GM23338 (cell line): ENCODE measurements at regions not wholly inside any gene's neighbourhood (a gene's known extent, or its start where the extent isn't known, plus 50 kb on each side); places are given as distances from the start of the nearest gene placed in this dataset.

Experiments
- ATAC-seq: fragments of 200-7000 bp; cut with Tn5 transposase; 3 replicates; pipeline ENCODE4 v1.9.1; 2020
- DNase-seq: peaks from one replicate; pipeline ENCODE4 v3.0.0-alpha.2; 2015; ENCODE audit warnings: low spot score
- H2AFZ ChIP-seq: fragments of 200-600 bp; sonication (generic); 2 replicates; pipeline ENCODE4 v1.8.0; 2016; ENCODE audit warnings: antibody characterized with exemption, mild to moderate bottlenecking, moderate library complexity
- H3F3A ChIP-seq: fragments of 200-600 bp; sonication (generic); replicated peaks from 2 replicates; pipeline ENCODE4 v1.8.0; 2017; ENCODE audit warnings: antibody characterized with exemption, mixed run types, low read depth
- H3K27ac ChIP-seq: fragments of 200-600 bp; sonication (generic); 2 replicates; pipeline ENCODE4 v1.6.1; 2016; ENCODE audit warnings: low read depth
- H3K27me3 ChIP-seq: fragments of 200-600 bp; sonication (generic); 2 replicates; pipeline ENCODE4 v1.8.0; 2016; ENCODE audit warnings: mild to moderate bottlenecking, mixed run types, moderate library complexity; ENCODE audit not compliant: insufficient read depth
- H3K36me3 ChIP-seq: fragments of 200-600 bp; sonication (generic); 2 replicates; pipeline ENCODE4 v1.8.0; 2016; ENCODE audit warnings: mild to moderate bottlenecking; ENCODE audit not compliant: insufficient read depth
- H3K4me1 ChIP-seq: fragments of 200-600 bp; sonication (generic); 2 replicates; pipeline ENCODE4 v1.8.0; 2016; ENCODE audit warnings: mild to moderate bottlenecking, moderate library complexity; ENCODE audit not compliant: insufficient read depth
- H3K4me2 ChIP-seq: fragments of 200-600 bp; sonication (generic); 2 replicates; pipeline ENCODE4 v1.7.1; 2017; ENCODE audit warnings: mixed run types
- H3K4me3 ChIP-seq: fragments of 200-600 bp; sonication (generic); 2 replicates; pipeline ENCODE4 v1.6.1; 2016; ENCODE audit warnings: mixed run types
- H3K79me2 ChIP-seq: fragments of 200-600 bp; sonication (generic); replicated peaks from 2 replicates; pipeline ENCODE4 v1.8.0; 2017; ENCODE audit warnings: mild to moderate bottlenecking; ENCODE audit not compliant: insufficient read depth
- H3K9me2 ChIP-seq: fragments of 200-600 bp; sonication (generic); 2 replicates; pipeline ENCODE4 v1.8.0; 2017; ENCODE audit not compliant: insufficient read depth
- H4K20me1 ChIP-seq: fragments of 200-600 bp; sonication (generic); replicated peaks from 2 replicates; pipeline ENCODE4 v1.8.0; 2017; ENCODE audit warnings: mild to moderate bottlenecking; ENCODE audit not compliant: insufficient read depth
- H3K27ac Mint-ChIP-seq: 2 replicates; pipeline ENCODE4 v1.8.0; 2020; ENCODE audit warnings: inconsistent platforms, mild to moderate bottlenecking, moderate library complexity, mixed read lengths
- H3K27me3 Mint-ChIP-seq: 3 replicates; pipeline ENCODE4 v1.8.0; 2022; ENCODE audit warnings: low read depth, mild to moderate bottlenecking, moderate library complexity, mixed read lengths, inconsistent platforms; ENCODE audit not compliant: insufficient read depth, poor library complexity
- H3K36me3 Mint-ChIP-seq: 3 replicates; pipeline ENCODE4 v1.8.0; 2021; ENCODE audit warnings: low read depth, mild to moderate bottlenecking, inconsistent platforms, moderate library complexity, mixed read lengths
- H3K4me1 Mint-ChIP-seq: 3 replicates; pipeline ENCODE4 v1.8.0; 2020; ENCODE audit warnings: mild to moderate bottlenecking, inconsistent platforms, mixed read lengths
- H3K4me3 Mint-ChIP-seq: 3 replicates; pipeline ENCODE4 v1.8.0; 2021; ENCODE audit warnings: moderate library complexity, mild to moderate bottlenecking, inconsistent platforms, mixed read lengths
- H3K9me3 Mint-ChIP-seq: 3 replicates; pipeline ENCODE4 v1.8.0; 2020; ENCODE audit warnings: moderate library complexity, mild to moderate bottlenecking, inconsistent platforms, mixed read lengths
- CTCF ChIP-seq, 2 experiments: fragments of 200-600 bp in 1 of 2; sonication (generic) in 1 of 2; conservative IDR thresholded peaks; 2 replicates each; pipeline versions ENCODE4 v1.5.1 to v1.6.1; 2016 to 2017; ENCODE audit warnings: antibody characterized with exemption in 2 of 2, low read depth in 2 of 2, mild to moderate bottlenecking in 2 of 2, moderate library complexity in 1 of 2
- ETS1 ChIP-seq: IDR thresholded peaks from 2 replicates; pipeline ENCODE4 v1.6.1; 2016; ENCODE audit warnings: antibody characterized with exemption
- EZH2phosphoT487 ChIP-seq: fragments of 200-600 bp; sonication (generic); IDR thresholded peaks from one replicate; pipeline ENCODE4 v1.8.1; 2018; ENCODE audit warnings: antibody characterized with exemption; ENCODE audit not compliant: unreplicated experiment
- JUNB ChIP-seq: IDR thresholded peaks from one replicate; pipeline ENCODE4 v1.6.1; 2016; ENCODE audit warnings: antibody characterized with exemption; ENCODE audit not compliant: unreplicated experiment
- POLR2AphosphoS5 ChIP-seq: IDR thresholded peaks from 2 replicates; pipeline ENCODE4 v1.6.1; 2016; ENCODE audit warnings: antibody characterized with exemption, low read depth
- REST ChIP-seq: IDR thresholded peaks from one replicate; pipeline ENCODE4 v1.6.1; 2018; ENCODE audit warnings: antibody characterized with exemption; ENCODE audit not compliant: unreplicated experiment
- STAT1 ChIP-seq: IDR thresholded peaks from one replicate; pipeline ENCODE4 v1.6.1; 2016; ENCODE audit warnings: antibody characterized with exemption; ENCODE audit not compliant: unreplicated experiment
- ZNF331 ChIP-seq: fragments of 250-450 bp; sonication (Bioruptor Pico); IDR thresholded peaks from 2 replicates; pipeline ENCODE4 v1.5.0; 2020; ENCODE audit warnings: low read depth, mild to moderate bottlenecking, moderate library complexity
- ZNF462 ChIP-seq: fragments of 250-450 bp; sonication (Bioruptor Pico); IDR thresholded peaks from 2 replicates; pipeline ENCODE4 v1.5.0; 2020; ENCODE audit warnings: mild to moderate bottlenecking, moderate library complexity

- Mint-ChIP-seq H3K27ac (no peak overlapping the region), H3K4me1 (peaks cover 8% of the 10 kb centered on the region), H3K4me3 (no peak overlapping the region), H3K27me3 (no peaks in the 10 kb centered on the region), H3K9me3 (no peaks in the 10 kb centered on the region), H3K36me3 (no peaks in the 10 kb centered on the region)
- H3K79me2 ChIP-seq: no peaks in the 10 kb centered on the region
- H3K4me1 ChIP-seq: peaks cover 10% of the 10 kb centered on the region
- no peaks in the 10 kb centered on the region for H3K9me2 ChIP-seq
- H4K20me1 ChIP-seq: no peaks in the 10 kb centered on the region
- H3K36me3 ChIP-seq: no peaks in the 10 kb centered on the region
- DNase-seq (no peak), ATAC-seq (no peak)
- H3K27ac ChIP-seq: no peak overlapping the region
- TF ChIP-seq CTCF (conservative IDR thresholded peaks at IDR 0.05; ENCODE audit: low read depth in 2 of 2): no peak
- no peak for TF ChIP-seq ETS1
- TF ChIP-seq JUNB: no peak
- no peak for TF ChIP-seq POLR2AphosphoS5
- no peak for TF ChIP-seq EZH2phosphoT487
- no peak for TF ChIP-seq STAT1
- TF ChIP-seq ZNF331 (CRISPR knock-in tag): no peak
- no peak for TF ChIP-seq REST
- H2AFZ ChIP-seq: no peak overlapping the region
- no peaks in the 10 kb centered on the region for H3K27me3 ChIP-seq
- H3K4me3 ChIP-seq: no peak overlapping the region
- H3K4me2 ChIP-seq: no peak overlapping the region
- no peaks in the 10 kb centered on the region for H3F3A ChIP-seq
These were observed 300.0 kb downstream of the SH2D1A start for GRCh38 chrX:124646403-124646802.

GRCh38 chrX:124651031-124651430 is 304.7 kb downstream of the SH2D1A start:
- no peak overlapping the region for H2AFZ ChIP-seq
- no peaks in the 10 kb centered on the region for H3K9me3 Mint-ChIP-seq
- H4K20me1 ChIP-seq: no peaks in the 10 kb centered on the region
- H3K9me2 ChIP-seq: no peaks in the 10 kb centered on the region
- H3K4me3 ChIP-seq: no peak overlapping the region
- no peaks in the 10 kb centered on the region for H3K36me3 Mint-ChIP-seq
- H3K4me1 ChIP-seq: peaks cover 23% of the 10 kb centered on the region
- no peak overlapping the region for H3K27ac ChIP-seq
- no peaks in the 10 kb centered on the region for H3F3A ChIP-seq
- ATAC-seq: no peak
- H3K27me3 ChIP-seq: no peaks in the 10 kb centered on the region
- H3K79me2 ChIP-seq: no peaks in the 10 kb centered on the region
- H3K4me2 ChIP-seq: 0 out of 2 replicates have a peak overlapping the region, but pooled peaks have one; percentile 38
- no peaks in the 10 kb centered on the region for H3K36me3 ChIP-seq
- H3K4me3 Mint-ChIP-seq: no peak overlapping the region
- H3K27ac Mint-ChIP-seq: no peak overlapping the region
- peaks cover 1% of the 10 kb centered on the region for H3K27me3 Mint-ChIP-seq
- peaks cover 15% of the 10 kb centered on the region for H3K4me1 Mint-ChIP-seq
- DNase-seq: no peak
- TF ChIP-seq ZNF462: no peak
